H1 (cell line): ENCODE measurements at regions not wholly inside any gene's neighbourhood (a gene's known extent, or its start where the extent isn't known, plus 50 kb on each side); places are given as distances from the start of the nearest gene placed in this dataset.

Source experiments
- CTCF ChIA-PET: fragments of 300-600 bp; sonication (Branson Sonifier 250); formaldehyde crosslinking; loops from one replicate; lab custom pipeline; 2021; ENCODE audit not compliant: partially characterized antibody; lab: Charles Lee
- POLR2A ChIA-PET: fragments of 300-600 bp; sonication (Branson Sonifier 250); formaldehyde crosslinking; loops from one replicate; lab custom pipeline; 2021; ENCODE audit warnings: inconsistent platforms; ENCODE audit not compliant: partially characterized antibody; lab: Charles Lee
- DNase-seq, 2 experiments: peaks; one replicate each; pipeline versions ENCODE4 v3.0.0 to v3.0.0-alpha.2; 2010 to 2022; ENCODE audit warnings: low spot score in 2 of 2, low read depth in 1 of 2, mixed read lengths in 1 of 2
- FAIRE-seq: peaks from 2 replicates; lab custom pipeline; 2011; peaks lifted over from hg19 to GRCh38; lab: Jason Lieb, UNC
- H2AFZ ChIP-seq: 2 replicates; pipeline ENCODE4 v1.8.1; 2012; ENCODE audit warnings: low read length, inconsistent platforms
- H2AK5ac ChIP-seq: 2 replicates; pipeline ENCODE4 v1.6.1; 2013; ENCODE audit warnings: low read depth, low read length
- H2BK120ac ChIP-seq: replicated peaks from 2 replicates; pipeline ENCODE3; 2013; ENCODE audit warnings: low read depth, low read length, inconsistent platforms
- H2BK12ac ChIP-seq: 2 replicates; pipeline ENCODE4 v1.6.1; 2013; ENCODE audit warnings: low read depth, low read length
- H2BK15ac ChIP-seq: 2 replicates; pipeline ENCODE4 v1.6.1; 2013; ENCODE audit warnings: low read length
- H2BK20ac ChIP-seq: 2 replicates; pipeline ENCODE4 v1.6.1; 2013; ENCODE audit warnings: low read length
- H2BK5ac ChIP-seq: 2 replicates; pipeline ENCODE4 v1.6.1; 2013; ENCODE audit warnings: low read depth, low read length
- H3K14ac ChIP-seq: 2 replicates; pipeline ENCODE4 v1.6.1; 2013; ENCODE audit warnings: inconsistent platforms; ENCODE audit not compliant: insufficient read length
- H3K18ac ChIP-seq: 2 replicates; pipeline ENCODE4 v1.6.1; 2013; ENCODE audit warnings: low read length; ENCODE audit errors: extremely low read depth
- H3K23ac ChIP-seq: 2 replicates; pipeline ENCODE4 v1.6.1; 2013; ENCODE audit warnings: inconsistent platforms; ENCODE audit not compliant: insufficient read length
- H3K23me2 ChIP-seq: 2 replicates; pipeline ENCODE4 v1.6.1; 2013; ENCODE audit warnings: low read depth, low read length
- H3K27ac ChIP-seq: 2 replicates; pipeline ENCODE4 v1.6.1; 2011; ENCODE audit warnings: low read depth, low read length, inconsistent platforms
- H3K27me3 ChIP-seq, 4 experiments: replicated peaks in 1 of 4; 1 replicate in 1 of 4; 2 replicates in 3 of 4; pipeline versions ENCODE4 v1.6.1 to v1.8.1; 2011 to 2013; ENCODE audit warnings: low read length in 3 of 4, mild to moderate bottlenecking in 3 of 4, inconsistent platforms in 2 of 4, mixed read lengths in 2 of 4, moderate library complexity in 1 of 4; ENCODE audit not compliant: control insufficient read depth in 3 of 4, insufficient read depth in 3 of 4; ENCODE audit errors: extremely low read depth in 1 of 4
- H3K36me3 ChIP-seq, 4 experiments: 2 replicates each; pipeline versions ENCODE4 v1.6.1 to v1.8.1; 2011 to 2013; ENCODE audit warnings: mild to moderate bottlenecking in 4 of 4, low read length in 3 of 4, moderate library complexity in 2 of 4, control low read depth in 1 of 4, inconsistent platforms in 1 of 4; ENCODE audit not compliant: insufficient read depth in 4 of 4, control insufficient read depth in 2 of 4
- H3K4ac ChIP-seq: replicated peaks from 2 replicates; pipeline ENCODE3; 2013; ENCODE audit warnings: low read length, low read depth, mixed read lengths, inconsistent platforms; ENCODE audit not compliant: insufficient read length
- H3K4me1 ChIP-seq, 4 experiments: replicated peaks in 1 of 4; 1 replicate in 1 of 4; 2 replicates in 3 of 4; pipeline versions ENCODE4 v1.6.1 to v1.8.1; 2011 to 2013; ENCODE audit warnings: low read length in 3 of 4, inconsistent platforms in 2 of 4, mixed read lengths in 1 of 4; ENCODE audit not compliant: insufficient read depth in 4 of 4, control insufficient read depth in 3 of 4
- H3K4me2 ChIP-seq, 2 experiments: 2 replicates each; pipeline versions ENCODE4 v1.6.1 to v1.8.1; 2011 to 2013; ENCODE audit warnings: low read depth in 2 of 2, low read length in 2 of 2, control low read depth in 1 of 2, inconsistent platforms in 1 of 2, mild to moderate bottlenecking in 1 of 2; ENCODE audit not compliant: insufficient read depth in 1 of 2
- H3K4me3 ChIP-seq, 4 experiments: fragments of 200-600, 300-600 bp in 1 of 4; sonication (generic), shearing (Covaris generic), sonication (Bioruptor Twin) in 1 of 4; 2 replicates each; pipeline versions ENCODE4 v1.5.1 to v1.8.1; 2011 to 2016; ENCODE audit warnings: low read length in 4 of 4, low read depth in 3 of 4, control low read depth in 2 of 4, inconsistent platforms in 2 of 4, mild to moderate bottlenecking in 2 of 4, mixed read lengths in 1 of 4, moderate library complexity in 1 of 4; ENCODE audit not compliant: insufficient read depth in 2 of 4; ENCODE audit errors: extremely low read depth in 1 of 4
- H3K56ac ChIP-seq: replicated peaks from 2 replicates; pipeline ENCODE3; 2013; ENCODE audit warnings: low read depth, mild to moderate bottlenecking, mixed read lengths, low read length, inconsistent platforms; ENCODE audit not compliant: insufficient read length
- H3K79me1 ChIP-seq: 2 replicates; pipeline ENCODE4 v1.6.1; 2013; ENCODE audit warnings: low read depth, low read length, control low read depth
- H3K79me2 ChIP-seq, 2 experiments: 2 replicates each; pipeline versions ENCODE4 v1.6.1 to v1.8.1; 2012 to 2013; ENCODE audit warnings: low read length in 2 of 2, mild to moderate bottlenecking in 2 of 2, inconsistent platforms in 1 of 2; ENCODE audit not compliant: insufficient read depth in 2 of 2, control insufficient read depth in 1 of 2
- H3K9ac ChIP-seq, 4 experiments: replicated peaks in 1 of 4; 1 replicate in 1 of 4; 2 replicates in 3 of 4; pipeline versions ENCODE4 v1.6.1 to v1.8.1; 2011 to 2013; ENCODE audit warnings: low read depth in 3 of 4, low read length in 3 of 4, control low read depth in 2 of 4, mild to moderate bottlenecking in 2 of 4, moderate library complexity in 2 of 4, inconsistent platforms in 1 of 4; ENCODE audit errors: extremely low read depth in 1 of 4
- H3K9me3 ChIP-seq, 2 experiments: 2 replicates each; pipeline versions ENCODE4 v1.6.1 to v1.8.1; 2012 to 2013; ENCODE audit warnings: mild to moderate bottlenecking in 2 of 2, moderate library complexity in 2 of 2, control low read depth in 1 of 2, inconsistent platforms in 1 of 2, low read depth in 1 of 2, low read length in 1 of 2, mixed read lengths in 1 of 2; ENCODE audit not compliant: insufficient read depth in 2 of 2
- H4K20me1 ChIP-seq, 2 experiments: replicated peaks in 1 of 2; 2 replicates each; pipeline versions ENCODE3 to v1.8.1; 2011 to 2013; ENCODE audit warnings: inconsistent platforms in 2 of 2, low read length in 2 of 2, mild to moderate bottlenecking in 1 of 2; ENCODE audit not compliant: insufficient read depth in 2 of 2, control insufficient read depth in 1 of 2
- H4K5ac ChIP-seq: 2 replicates; pipeline ENCODE4 v1.6.1; 2013; ENCODE audit warnings: low read length, low read depth, mixed read lengths, inconsistent platforms; ENCODE audit not compliant: insufficient read length
- H4K8ac ChIP-seq: 2 replicates; pipeline ENCODE4 v1.8.0; 2013; ENCODE audit warnings: mild to moderate bottlenecking, moderate library complexity, low read length, inconsistent platforms; ENCODE audit not compliant: insufficient read depth; ENCODE audit errors: extremely low read depth
- H4K91ac ChIP-seq: replicated peaks from 2 replicates; pipeline ENCODE3; 2013; ENCODE audit warnings: low read length, mixed read lengths, inconsistent platforms; ENCODE audit not compliant: insufficient read length
- PHF8 ChIP-seq: fragments of 200-600 bp; sonication (generic); conservative IDR thresholded peaks from 2 replicates; pipeline ENCODE4 v1.7.1; 2012; ENCODE audit warnings: low read depth, mild to moderate bottlenecking, inconsistent platforms, low read length, moderate library complexity
- RXRA ChIP-seq: IDR thresholded peaks from 2 replicates; pipeline ENCODE4 v1.6.1; 2011; ENCODE audit warnings: low read depth, mild to moderate bottlenecking, low read length, moderate library complexity; ENCODE audit not compliant: insufficient read depth
- TCF12 ChIP-seq: IDR thresholded peaks from 2 replicates; pipeline ENCODE4 v1.6.1; 2011; ENCODE audit warnings: low read depth, mild to moderate bottlenecking, low read length
- WGBS, 2 experiments: shearing (Covaris generic) in 1 of 2; methylation state at CpG; one replicate each; pipeline versions ENCODE4 v1.1.6 to v1.1.7; 2013 to 2015; ENCODE audit warnings: low lambda C conversion rate in 2 of 2, mixed read lengths in 2 of 2, inconsistent platforms in 1 of 2, low coverage in 1 of 2, missing lambda C conversion rate in 1 of 2; ENCODE audit not compliant: insufficient replicate concordance in 2 of 2, insufficient coverage in 1 of 2, insufficient read length in 1 of 2; ENCODE audit errors: extremely low coverage in 1 of 2, missing lambda C conversion rate in 1 of 2; 5-methylcytosine and 5-hydroxymethylcytosine counted together

GRCh38 chr9:135016876-135017275 lies 70.6 kb upstream of the OLFM1 start:
- no peaks in the 10 kb centered on the region for H3K9me3 ChIP-seq
- WGBS, 2 experiments: 81% methylated on average over 9 of the region's 10 CpGs; no CpG with 5 or more reads in 1 of the 2 experiments

More at GRCh38 chr9:135016876-135017275, 70.6 kb upstream of the OLFM1 start:
- Histone ChIP-seq H2BK5ac (no peak overlapping the region), H4K91ac (no peak overlapping the region), H2AK5ac (no peak overlapping the region), H2BK20ac (no peak overlapping the region), H3K79me2 (no peaks in the 10 kb centered on the region), H3K4ac (no peak overlapping the region), H3K79me1 (no peaks in the 10 kb centered on the region), H2BK15ac (no peak overlapping the region), H4K8ac (no peak overlapping the region), H3K9ac (no peak overlapping the region), H3K4me3 (no peak overlapping the region), H3K36me3 (no peaks in the 10 kb centered on the region), H2AFZ (no peak overlapping the region), H2BK120ac (no peak overlapping the region), H3K4me1 (peaks cover 0 to 6% (median 2%) of the 10 kb centered on the region in 4 experiments; a peak in 4 of 7 replicates), H3K27me3 (no peaks in the 10 kb centered on the region), H4K5ac (no peak overlapping the region), H4K20me1 (no peaks in the 10 kb centered on the region), H3K14ac (no peak overlapping the region), H2BK12ac (no peak overlapping the region), H3K4me2 (no peak overlapping the region), H3K27ac (no peak overlapping the region), H3K23ac (no peak overlapping the region), H3K18ac (no peak overlapping the region), H3K56ac (no peak overlapping the region), H3K23me2 (no peaks in the 10 kb centered on the region)
- FAIRE-seq (no peak), DNase-seq (no peak)
- CTCF ChIA-PET: interaction anchor here (0.6 kb wide), 1 partner anchor 36 kb away, joined by 3 read pairs; no protein-coding TSS in a partner anchor
- POLR2A ChIA-PET: interaction anchor here (0.6 to 0.7 kb wide), 2 partner anchors 9 to 26 kb away, joined by 3 read pairs; no protein-coding TSS in a partner anchor
- no peak for TF ChIP-seq TCF12
- TF ChIP-seq RXRA: no peak
- TF ChIP-seq PHF8: no peak
